HG02943 (cell line): ENCODE measurements at regions not wholly inside any gene's neighbourhood (a gene's known extent, or its start where the extent isn't known, plus 50 kb on each side); places are given as distances from the start of the nearest gene placed in this dataset.

Experiments
- ATAC-seq: cut with Tn5 transposase; IDR thresholded peaks from one replicate; pipeline ENCODE4 v1.9.1; 2021; ENCODE audit warnings: mild to moderate bottlenecking, low read depth, moderate library complexity; ENCODE audit not compliant: unreplicated experiment

DNA sequence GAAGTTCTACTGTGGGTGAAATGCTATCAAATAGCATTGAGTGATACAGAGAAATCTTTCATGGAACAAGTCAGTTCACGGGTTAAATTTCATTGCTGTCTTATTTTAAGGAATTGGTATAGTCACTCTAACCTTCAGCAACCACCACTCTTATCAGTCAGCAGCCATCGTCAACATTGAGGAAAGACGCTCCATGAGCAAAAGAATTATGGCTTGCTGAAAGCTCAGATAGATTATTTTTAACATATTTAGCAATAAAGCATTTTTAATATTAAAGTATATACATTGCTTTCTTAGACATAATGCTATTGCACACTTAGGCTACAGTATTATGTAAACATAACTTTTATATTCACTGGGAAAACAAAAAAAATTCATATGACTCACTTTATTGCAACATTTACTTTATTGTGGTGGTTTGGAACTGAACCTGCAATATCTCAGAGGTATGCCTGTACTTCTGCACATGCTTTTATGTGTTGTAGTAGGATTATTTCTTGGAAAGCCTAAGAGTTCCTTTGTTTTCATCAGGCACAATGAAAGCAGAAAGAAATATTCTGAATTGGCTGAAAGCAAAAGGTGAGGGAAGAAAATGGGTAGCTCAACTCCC lies 586.7 kb downstream of the GBA3 start:
- no peak for ATAC-seq

DNA sequence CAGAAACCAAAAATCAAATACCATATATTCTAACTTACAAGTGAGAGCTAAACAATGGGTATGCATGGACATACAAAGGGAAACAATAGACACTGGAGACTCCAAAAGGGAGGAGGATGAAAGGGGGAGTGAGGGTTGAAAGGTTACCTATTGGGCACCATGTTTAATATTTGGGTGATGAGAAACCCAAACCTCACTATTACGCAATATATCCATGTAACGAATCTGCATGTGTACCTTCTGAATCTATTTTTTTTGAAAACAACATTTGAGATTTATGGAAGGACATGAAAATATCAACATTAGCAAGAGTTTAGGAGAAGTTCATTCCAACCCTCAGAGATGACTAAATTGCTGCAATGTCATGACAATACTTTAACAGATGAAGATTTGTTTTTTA lies 586.1 kb downstream of the GBA3 start:
- ATAC-seq, result no peak

DNA sequence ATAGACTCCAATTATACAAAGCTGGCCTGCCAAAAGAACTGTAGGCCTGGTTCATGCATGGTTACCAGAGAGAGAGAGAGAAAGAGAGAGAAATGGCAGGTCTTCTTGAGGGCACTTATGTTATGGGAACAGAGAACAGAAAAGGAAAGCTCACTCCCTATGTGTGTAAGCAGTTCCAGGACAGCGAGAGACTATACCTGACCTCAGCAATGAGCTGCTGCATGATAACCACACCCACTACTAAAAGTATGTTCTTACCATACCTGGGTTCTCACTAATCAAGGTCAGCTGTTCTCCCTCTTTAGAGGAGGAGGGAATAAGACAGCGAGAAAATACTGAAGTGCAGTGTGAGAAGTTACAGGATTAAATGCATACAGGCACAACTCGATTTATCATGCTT lies 583.3 kb downstream of the GBA3 start:
- ATAC-seq, result no peak

DNA sequence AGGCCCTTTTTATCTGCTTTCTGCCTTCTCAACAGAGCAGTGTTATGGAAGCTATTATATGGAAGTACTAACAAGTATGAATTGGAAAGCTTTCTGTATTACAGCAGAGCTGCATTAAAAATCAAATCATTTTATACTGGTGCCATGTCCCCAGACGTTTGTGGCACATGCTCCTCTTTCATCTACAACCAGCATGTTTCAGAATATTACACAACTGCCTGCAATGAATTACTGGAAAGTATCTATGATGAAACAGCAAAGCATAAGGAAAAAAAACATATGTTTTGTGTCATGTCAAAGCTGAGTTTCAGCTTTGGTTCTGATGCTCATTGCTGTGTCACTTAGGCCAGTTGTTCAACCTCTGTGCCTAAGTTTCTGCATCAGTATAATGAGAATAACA lies 576.8 kb downstream of the GBA3 start:
- no peak for ATAC-seq

DNA sequence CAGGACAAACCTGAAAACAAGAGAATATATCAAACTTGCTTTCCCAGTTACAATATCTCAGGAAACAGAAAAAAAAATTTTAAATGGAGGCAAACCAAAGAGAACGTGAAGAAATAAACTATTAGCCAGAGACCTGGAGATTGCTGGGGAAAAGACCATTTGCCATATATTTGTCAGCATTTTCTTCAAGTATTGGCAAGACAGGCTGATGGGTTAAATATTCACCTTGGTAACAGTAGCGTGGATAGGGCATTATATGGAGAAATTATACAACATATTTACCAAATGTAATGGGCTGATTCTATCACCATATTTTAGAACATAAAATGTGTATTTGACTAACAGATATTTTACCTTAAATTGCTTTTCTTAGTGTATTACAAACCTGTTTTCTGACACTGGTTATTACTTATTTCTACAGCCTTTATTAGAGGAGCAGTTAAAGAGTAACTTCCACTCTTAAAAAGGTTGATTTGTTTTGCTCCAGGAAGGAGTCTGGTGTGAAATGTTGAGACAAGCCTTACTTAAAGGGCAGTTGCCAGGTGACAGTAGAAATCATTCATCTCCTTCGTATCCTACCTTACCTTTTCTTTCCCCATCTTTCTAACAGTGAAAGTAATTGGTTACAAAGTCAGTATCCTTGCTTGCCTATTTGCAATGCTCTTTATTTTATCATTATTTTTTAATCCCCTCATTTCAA lies 575.5 kb downstream of the GBA3 start:
- ATAC-seq, result no peak

DNA sequence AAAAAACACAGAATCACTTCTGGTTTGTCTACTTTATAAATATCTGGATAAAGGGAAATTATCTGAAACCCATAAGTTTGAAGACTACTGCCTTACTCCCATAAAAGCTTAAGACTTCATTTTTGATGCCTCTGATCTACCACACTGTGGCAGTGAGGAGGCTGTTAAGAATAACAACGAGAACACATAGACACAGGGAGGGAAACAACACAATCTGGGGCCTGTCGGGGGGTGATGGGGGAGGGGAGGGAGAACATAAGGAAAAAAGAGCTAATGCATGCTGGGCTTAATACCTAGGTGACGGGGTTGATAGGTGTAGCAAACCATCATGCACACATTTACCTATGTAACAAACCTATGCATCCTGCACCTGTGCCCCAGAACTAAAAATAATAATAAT lies 573.7 kb downstream of the GBA3 start:
- ATAC-seq, result no peak

DNA sequence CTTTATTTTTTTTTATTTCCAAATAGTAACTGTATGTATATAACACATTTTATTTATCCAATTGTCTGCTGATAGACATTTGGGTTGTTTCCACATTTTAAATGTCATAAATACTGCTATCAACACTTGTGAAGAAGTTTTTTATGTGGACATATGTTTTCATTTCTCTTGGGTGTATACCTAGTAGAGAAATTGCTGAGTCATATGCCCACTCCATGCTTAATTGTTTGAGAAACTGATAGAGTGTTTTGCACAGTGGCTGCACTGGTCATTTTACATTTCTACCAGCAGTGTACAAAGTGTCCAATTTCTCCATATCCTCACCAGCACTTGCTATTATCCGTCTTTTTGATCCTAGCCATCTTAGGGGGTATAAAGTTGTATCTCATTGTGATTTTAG lies 567.8 kb downstream of the GBA3 start:
- ATAC-seq, result no peak

DNA sequence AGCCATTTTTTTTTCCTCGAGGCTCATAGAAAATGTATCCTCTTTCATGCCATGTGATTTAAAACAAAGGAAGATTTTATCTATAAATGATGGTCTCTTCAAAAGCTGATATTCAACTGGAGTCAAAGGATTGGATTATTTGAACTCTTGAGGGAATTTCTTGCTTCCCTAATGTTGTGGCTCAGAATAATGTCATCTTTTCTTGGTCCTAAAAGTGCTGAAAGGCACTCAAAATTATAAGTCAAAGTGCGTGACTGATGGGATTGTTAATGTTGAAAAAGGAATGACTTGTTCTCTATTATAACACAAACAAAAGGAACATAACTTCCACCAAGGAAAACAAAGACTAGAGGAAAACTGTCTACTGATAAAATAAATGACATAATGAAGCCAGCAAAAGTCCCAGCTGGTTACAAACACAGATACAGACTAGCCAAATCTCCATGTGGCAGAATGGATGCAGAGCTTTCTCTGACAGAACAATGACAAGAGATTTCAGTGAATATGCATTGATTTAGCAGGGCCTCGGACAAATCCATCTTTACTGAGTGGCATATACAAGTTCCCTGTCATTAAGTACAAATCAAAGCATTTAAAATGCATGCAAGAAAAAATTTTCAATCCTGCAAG lies 552.6 kb downstream of the GBA3 start:
- no peak for ATAC-seq

DNA sequence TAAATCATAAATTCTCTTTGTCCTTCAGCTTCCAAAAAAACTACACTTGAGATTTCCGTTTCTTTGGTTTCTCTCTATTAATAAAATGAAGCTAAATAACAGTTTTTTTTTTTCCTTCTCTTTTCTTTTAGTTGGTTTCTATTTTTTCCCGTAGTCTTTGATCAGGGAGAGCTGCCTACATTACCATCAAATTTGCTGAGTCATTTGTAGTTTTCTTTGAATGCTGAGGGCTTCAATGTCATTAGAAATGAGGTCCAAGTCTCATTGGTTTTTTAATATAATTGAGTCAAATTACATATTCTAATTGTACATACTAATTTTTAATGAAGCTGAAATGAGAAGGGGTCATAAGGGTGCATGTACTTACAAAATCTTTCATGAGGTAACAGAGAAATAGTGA lies 550.2 kb downstream of the GBA3 start:
- ATAC-seq, result no peak

DNA sequence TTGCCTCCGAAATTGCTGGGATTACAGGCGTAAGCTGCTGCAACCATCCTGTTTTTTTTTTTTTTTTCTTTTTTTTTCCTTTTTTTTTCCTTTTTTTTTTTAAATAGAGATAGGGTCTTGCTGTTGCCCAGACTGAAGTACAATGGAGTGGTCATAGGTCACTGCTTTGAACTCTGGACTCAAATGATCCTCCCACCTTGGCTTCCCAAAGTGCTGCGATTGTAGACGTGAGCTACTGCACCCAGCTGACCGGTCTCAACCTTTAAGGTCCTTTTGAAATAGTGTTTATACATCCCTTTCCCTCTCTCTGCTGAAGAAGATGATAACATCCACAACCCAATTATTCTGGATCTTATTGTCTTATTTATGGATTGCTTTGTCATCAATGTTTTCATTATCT lies 548.7 kb downstream of the GBA3 start:
- ATAC-seq, result no peak

DNA sequence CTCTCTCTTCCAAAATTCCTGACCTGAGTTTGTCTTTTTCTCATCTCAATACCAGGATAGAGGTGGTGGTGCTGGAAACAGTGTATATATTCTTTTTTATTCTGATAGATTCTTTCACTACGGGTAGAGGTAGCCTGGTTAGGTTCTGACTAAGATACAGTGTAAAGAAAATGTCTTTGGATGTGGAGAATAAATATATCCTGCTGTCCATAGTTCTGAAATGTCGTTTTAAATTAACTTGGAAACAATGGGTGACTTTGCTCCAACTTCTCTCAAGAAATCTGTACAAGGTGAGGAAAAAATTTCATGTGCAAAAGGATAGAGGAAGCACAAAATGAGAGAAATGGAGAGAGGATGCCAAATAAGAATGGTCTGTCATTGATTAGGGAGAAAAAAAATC lies 546.1 kb downstream of the GBA3 start:
- no peak for ATAC-seq

DNA sequence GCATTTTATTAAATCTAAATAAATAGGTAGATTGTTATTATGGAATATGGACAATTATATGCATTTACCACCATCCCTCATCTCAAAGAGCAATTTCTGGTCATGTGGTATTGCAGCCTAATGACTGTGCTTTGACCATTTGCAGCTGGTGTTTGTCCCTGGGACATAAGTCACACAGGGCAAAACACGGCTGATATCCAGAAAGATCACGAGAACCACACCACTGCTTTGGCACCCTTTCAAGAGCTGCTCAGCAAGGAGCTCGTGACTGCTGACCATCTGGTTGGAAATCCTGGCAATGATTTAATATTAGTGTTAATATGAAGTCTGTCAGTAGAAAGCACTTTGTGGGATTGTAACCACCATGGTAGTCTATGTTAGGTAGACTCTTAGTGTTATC lies 545.0 kb downstream of the GBA3 start:
- ATAC-seq, result no peak

DNA sequence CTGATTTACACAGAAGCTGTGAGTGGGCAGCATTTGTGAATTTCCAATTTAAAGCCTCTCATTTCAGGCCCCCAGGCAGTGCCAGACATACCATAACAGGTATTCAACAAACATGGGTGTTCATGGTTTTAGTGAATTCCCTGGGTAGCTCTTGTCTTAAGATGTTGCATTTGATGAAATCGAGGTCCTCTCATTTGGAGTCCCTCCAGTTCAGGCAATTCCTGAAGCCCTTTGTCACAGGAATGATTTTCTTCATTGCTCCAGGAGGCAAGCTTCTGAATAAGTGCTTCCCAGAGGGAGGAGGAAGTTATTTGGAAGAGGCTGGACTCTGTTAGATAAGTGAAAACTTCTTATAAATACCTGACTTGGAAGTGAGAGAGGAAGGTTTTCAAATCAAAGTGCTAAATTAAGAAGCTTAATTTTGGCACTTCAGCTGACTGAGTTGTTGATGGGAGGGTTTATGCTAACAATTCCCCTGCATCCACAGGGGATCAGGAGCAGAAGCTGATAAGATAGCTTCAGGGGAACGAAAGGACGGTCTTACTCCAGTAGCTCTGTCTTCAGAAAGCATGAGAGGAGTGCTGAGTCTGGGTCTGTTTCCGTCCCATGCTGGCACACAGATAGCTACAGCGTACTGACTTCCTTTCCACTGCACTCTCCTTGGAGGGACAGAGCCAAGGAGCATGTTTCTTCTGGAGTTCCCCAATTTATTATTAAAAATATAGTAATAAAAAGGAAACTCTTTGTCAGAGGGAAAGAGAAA lies 543.1 kb downstream of the GBA3 start:
- ATAC-seq, result no peak

DNA sequence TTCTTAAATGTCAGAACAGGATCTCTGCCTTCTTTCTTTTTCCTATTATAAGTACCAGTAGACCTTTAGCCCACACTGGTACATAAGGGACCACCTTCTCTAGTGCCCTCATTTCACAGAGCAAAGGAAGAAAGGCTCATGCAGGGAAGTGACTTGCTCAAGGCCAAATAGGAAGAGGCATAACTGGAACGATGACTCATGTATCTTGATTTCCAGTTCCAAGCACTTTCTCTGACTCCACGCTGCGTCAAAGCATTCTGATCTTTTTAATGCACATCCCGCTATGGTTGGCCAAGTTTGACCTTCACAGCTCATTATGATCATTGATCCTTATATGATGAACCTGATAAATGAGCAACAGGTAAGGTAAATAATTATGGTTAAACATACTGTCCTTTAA lies 542.0 kb downstream of the GBA3 start:
- ATAC-seq, result no peak

DNA sequence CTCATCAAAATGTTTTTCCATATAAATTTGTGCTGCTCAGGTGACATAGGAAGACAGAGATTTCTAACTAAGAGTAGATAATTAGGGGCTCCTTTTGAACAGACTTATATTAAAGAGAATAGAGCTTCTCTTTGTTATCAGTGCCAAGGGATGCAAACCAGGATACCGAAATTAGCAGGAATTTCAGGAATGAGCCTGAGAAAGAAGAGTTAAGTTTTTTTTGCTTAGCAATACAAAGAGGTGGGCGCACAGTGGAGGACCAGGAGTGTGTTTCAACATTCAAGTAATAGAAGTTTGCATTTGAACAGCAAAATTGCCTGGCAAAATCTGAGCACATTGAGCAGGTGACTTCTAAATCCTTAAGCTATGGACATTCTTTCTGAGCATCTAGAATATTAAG lies 541.3 kb downstream of the GBA3 start:
- ATAC-seq, result no peak

DNA sequence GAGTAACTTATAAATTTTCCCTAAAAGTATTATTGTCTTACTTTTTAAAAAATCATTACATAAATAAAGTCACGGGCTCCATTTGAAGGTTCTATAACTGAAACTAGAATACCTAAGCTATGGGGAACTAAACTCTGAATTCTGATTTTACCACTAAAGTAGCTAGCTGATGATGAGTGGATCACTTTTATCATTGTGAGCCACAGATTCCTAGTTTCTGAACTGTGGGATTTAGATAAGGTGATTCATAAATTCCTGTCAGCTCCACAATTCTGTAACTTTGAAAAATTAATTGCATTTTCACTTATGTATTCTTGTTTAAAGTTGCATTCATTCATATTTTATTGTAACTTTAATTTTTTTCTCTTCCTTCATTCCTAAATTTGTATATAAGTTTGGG lies 540.9 kb downstream of the GBA3 start:
- no peak for ATAC-seq

DNA sequence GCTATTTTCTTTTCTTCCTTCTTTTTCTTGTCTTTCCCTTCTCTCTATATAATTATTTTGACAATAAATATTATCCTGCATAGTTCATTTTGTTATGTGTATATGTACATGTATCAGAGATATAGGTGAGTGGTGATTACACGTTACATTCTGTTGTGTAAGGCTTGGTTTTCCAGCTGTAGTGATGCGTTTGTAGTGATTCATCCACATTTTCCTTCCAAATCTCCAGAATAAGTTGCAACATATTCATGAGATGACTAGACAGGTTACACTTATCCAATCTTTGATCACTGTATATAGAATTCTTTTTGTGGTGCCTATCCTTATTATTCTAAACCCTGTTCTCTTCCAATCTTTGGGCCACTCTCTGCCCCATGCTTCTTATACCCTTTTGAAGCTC lies 540.2 kb downstream of the GBA3 start:
- no peak for ATAC-seq

DNA sequence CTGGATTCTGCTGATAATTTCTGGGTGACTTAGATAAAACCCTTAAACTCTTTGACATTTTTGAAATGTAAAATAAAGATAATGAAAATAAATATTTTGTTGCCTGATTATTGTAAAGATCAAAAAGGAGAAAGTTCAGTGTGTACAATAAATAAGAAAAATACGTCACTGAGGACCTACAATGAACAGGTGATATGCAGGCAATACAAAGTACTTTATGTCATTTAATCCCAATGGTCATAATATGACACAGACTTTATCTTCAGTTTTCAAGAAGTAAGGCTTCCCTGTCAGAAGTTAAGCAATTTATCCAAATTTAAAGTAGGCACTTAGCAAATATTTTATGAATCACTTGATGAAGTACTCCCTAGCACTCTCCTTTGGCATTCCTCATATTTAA lies 532.8 kb downstream of the GBA3 start:
- ATAC-seq, result no peak

DNA sequence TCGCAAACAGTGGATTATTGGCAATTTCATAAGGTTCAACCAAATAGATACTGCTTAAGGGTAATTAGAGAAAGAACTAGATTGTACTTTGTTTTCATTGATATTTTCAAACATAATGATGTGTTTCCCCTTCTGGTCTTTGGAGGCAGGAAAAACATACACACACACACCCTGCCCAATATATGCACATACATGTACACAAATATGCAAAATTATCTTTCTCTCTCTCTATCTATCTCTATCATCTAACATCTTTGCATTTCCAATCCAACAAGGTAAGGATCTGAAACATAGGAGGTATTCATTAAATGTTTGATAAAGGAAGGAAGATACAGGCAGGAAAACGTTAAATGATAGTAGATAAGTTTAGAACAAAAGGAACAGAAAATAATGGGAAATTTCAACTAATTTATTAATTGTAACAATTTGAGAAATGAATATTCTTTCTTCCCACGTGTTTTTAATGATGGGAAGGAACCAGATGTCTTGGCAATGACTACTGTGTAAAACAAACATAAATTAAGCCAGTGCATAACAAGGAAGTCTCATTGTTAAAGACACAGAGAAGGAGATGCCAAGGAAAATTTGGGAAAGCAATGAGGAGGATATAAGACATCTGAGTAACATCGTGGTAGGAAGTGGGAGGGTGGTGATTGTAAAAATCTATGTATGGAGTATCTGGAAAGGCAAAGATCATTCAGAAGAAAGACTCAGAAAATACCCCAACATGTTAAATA lies 532.1 kb downstream of the GBA3 start:
- ATAC-seq, result no peak

DNA sequence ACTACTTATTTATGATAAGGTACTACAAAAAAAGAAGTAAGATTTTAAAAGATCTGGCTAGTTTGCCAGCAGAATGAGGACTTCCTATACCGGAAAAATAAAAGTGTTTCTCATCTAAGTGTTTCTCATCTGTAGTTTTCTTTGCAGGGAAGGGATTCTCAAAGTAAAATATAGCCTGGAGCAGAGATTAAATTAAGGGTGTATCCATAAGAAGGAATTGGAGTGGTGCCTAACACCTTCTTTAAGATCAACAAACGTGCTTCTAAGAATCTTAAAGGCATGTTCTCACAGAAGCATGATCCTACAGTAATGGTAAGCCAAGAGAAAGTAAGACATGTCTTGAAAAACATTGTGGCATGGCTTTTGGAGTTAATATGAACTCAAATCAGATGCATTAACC lies 528.2 kb downstream of the GBA3 start:
- ATAC-seq, result no peak
